Liver (tissue), 7 donors: ENCODE measurements at regions not wholly inside any gene's neighbourhood (a gene's known extent, or its start where the extent isn't known, plus 50 kb on each side); places are given as distances from the start of the nearest gene placed in this dataset.

Experiments
- DNase-seq: peaks from one replicate; pipeline ENCODE4 v3.0.0-alpha.2; 2017; ENCODE audit warnings: low spot score
- H3K27ac ChIP-seq, 2 donors: one replicate each; pipeline ENCODE4 v1.7.0; 2013; ENCODE audit warnings: inconsistent platforms in 2 of 2, low read length in 2 of 2, control low read depth in 1 of 2, low read depth in 1 of 2, mild to moderate bottlenecking in 1 of 2
- H3K27me3 ChIP-seq, 4 donors: one replicate each; pipeline versions ENCODE4 v1.6.1 to v1.7.0; 2013; ENCODE audit warnings: low read length in 3 of 4, inconsistent platforms in 1 of 4, mild to moderate bottlenecking in 1 of 4, moderate library complexity in 1 of 4; ENCODE audit not compliant: control insufficient read depth in 4 of 4, insufficient read depth in 4 of 4
- H3K36me3 ChIP-seq, 4 donors: one replicate each; pipeline versions ENCODE4 v1.6.1 to v1.7.0; 2013; ENCODE audit warnings: low read length in 3 of 4, mild to moderate bottlenecking in 3 of 4, low read depth in 1 of 4, moderate library complexity in 1 of 4; ENCODE audit not compliant: control insufficient read depth in 4 of 4, insufficient read depth in 3 of 4
- H3K4me1 ChIP-seq, 4 donors: one replicate each; pipeline versions ENCODE4 v1.6.1 to v1.7.0; 2013; ENCODE audit warnings: low read length in 3 of 4, mild to moderate bottlenecking in 3 of 4, moderate library complexity in 1 of 4; ENCODE audit not compliant: control insufficient read depth in 4 of 4, insufficient read depth in 4 of 4
- H3K4me3 ChIP-seq, 3 donors: one replicate each; pipeline versions ENCODE4 v1.6.1 to v1.7.0; 2013; ENCODE audit warnings: low read length in 3 of 3, control low read depth in 1 of 3, low read depth in 1 of 3, mild to moderate bottlenecking in 1 of 3
- H3K9ac ChIP-seq, 2 donors: one replicate each; pipeline ENCODE4 v1.7.0; 2013; ENCODE audit warnings: low read length in 2 of 2, mild to moderate bottlenecking in 2 of 2, moderate library complexity in 2 of 2, control low read depth in 1 of 2, low read depth in 1 of 2
- H3K9me3 ChIP-seq, 4 donors: one replicate each; pipeline versions ENCODE4 v1.6.1 to v1.7.0; 2013; ENCODE audit warnings: low read length in 3 of 4; ENCODE audit not compliant: control insufficient read depth in 4 of 4
- EGR1 ChIP-seq, 2 donors: IDR thresholded peaks; 2 replicates each; pipeline ENCODE4 v1.6.1; 2016 to 2018; ENCODE audit warnings: antibody characterized with exemption in 2 of 2, low read depth in 2 of 2
- FOXA1 ChIP-seq: IDR thresholded peaks from 2 replicates; pipeline ENCODE4 v1.6.1; 2016; ENCODE audit warnings: antibody characterized with exemption
- GABPA ChIP-seq, 2 donors: IDR thresholded peaks in 1 of 2; conservative IDR thresholded peaks in 1 of 2; 2 replicates each; pipeline ENCODE4 v1.6.1; 2016; ENCODE audit warnings: antibody characterized with exemption in 2 of 2, mild to moderate bottlenecking in 1 of 2, moderate library complexity in 1 of 2
- HNF4A ChIP-seq, 2 donors: conservative IDR thresholded peaks; 2 replicates each; pipeline ENCODE4 v1.6.1; 2016; ENCODE audit warnings: antibody characterized with exemption in 2 of 2, mild to moderate bottlenecking in 2 of 2
- JUND ChIP-seq, 2 donors: IDR thresholded peaks; 2 replicates each; pipeline ENCODE4 v1.6.1; 2016; ENCODE audit warnings: antibody characterized with exemption in 2 of 2
- NR2F2 ChIP-seq: IDR thresholded peaks from 2 replicates; pipeline ENCODE4 v1.6.1; 2016; ENCODE audit warnings: antibody characterized with exemption
- RXRA ChIP-seq, 2 donors: IDR thresholded peaks; 2 replicates each; pipeline ENCODE4 v1.6.1; 2017 to 2018; ENCODE audit warnings: antibody characterized with exemption in 2 of 2, mild to moderate bottlenecking in 1 of 2
- SP1 ChIP-seq: IDR thresholded peaks from 2 replicates; pipeline ENCODE4 v1.6.1; 2018; ENCODE audit warnings: antibody characterized with exemption, mild to moderate bottlenecking
- TAF1 ChIP-seq: conservative IDR thresholded peaks from 2 replicates; pipeline ENCODE4 v1.6.1; 2016; ENCODE audit warnings: antibody characterized with exemption, mild to moderate bottlenecking
- YY1 ChIP-seq: IDR thresholded peaks from 2 replicates; pipeline ENCODE4 v1.6.1; 2016; ENCODE audit warnings: antibody characterized with exemption, mild to moderate bottlenecking
- WGBS: extraction: QIAGEN DNeasy Blood & Tissue Kit; methylation state at CpG from one replicate; pipeline ENCODE4 v1.1.7; 2013; 5-methylcytosine and 5-hydroxymethylcytosine counted together
- TF ChIP-seq, protein P1 (sequence below): IDR thresholded peaks from 2 replicates; pipeline ENCODE4 v1.6.1; 2016; ENCODE audit warnings: antibody characterized with exemption, mild to moderate bottlenecking
- TF ChIP-seq, protein P2 (sequence below): IDR thresholded peaks from 2 replicates; pipeline ENCODE4 v1.6.1; 2016; ENCODE audit warnings: antibody characterized with exemption
- TF ChIP-seq, protein P3 (sequence below): IDR thresholded peaks from 2 replicates; pipeline ENCODE4 v1.6.1; 2016; ENCODE audit warnings: antibody characterized with exemption
- donor health status: healthy.
- donor health status: healthy.
- donor health status: healthy.
- donor health status: healthy.

GRCh38 chr13:84645196-84646012, 763.1 kb upstream of the SLITRK1 start (continued):
- TF ChIP-seq, protein P1, sequence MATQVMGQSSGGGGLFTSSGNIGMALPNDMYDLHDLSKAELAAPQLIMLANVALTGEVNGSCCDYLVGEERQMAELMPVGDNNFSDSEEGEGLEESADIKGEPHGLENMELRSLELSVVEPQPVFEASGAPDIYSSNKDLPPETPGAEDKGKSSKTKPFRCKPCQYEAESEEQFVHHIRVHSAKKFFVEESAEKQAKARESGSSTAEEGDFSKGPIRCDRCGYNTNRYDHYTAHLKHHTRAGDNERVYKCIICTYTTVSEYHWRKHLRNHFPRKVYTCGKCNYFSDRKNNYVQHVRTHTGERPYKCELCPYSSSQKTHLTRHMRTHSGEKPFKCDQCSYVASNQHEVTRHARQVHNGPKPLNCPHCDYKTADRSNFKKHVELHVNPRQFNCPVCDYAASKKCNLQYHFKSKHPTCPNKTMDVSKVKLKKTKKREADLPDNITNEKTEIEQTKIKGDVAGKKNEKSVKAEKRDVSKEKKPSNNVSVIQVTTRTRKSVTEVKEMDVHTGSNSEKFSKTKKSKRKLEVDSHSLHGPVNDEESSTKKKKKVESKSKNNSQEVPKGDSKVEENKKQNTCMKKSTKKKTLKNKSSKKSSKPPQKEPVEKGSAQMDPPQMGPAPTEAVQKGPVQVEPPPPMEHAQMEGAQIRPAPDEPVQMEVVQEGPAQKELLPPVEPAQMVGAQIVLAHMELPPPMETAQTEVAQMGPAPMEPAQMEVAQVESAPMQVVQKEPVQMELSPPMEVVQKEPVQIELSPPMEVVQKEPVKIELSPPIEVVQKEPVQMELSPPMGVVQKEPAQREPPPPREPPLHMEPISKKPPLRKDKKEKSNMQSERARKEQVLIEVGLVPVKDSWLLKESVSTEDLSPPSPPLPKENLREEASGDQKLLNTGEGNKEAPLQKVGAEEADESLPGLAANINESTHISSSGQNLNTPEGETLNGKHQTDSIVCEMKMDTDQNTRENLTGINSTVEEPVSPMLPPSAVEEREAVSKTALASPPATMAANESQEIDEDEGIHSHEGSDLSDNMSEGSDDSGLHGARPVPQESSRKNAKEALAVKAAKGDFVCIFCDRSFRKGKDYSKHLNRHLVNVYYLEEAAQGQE: no peak
- TF ChIP-seq JUND (IDR thresholded peaks at IDR 0.05): no peak

GRCh38 chr13:84641491-84641890, 759.2 kb upstream of the SLITRK1 start:
- TF ChIP-seq EGR1 (IDR thresholded peaks at IDR 0.05; ENCODE audit: low read depth in 2 of 2) (no peak), RXRA (IDR thresholded peaks at IDR 0.05) (no peak), GABPA (IDR thresholded peaks at IDR 0.05 in 1 of 2, conservative IDR thresholded peaks at IDR 0.05 in 1 of 2) (no peak), FOXA1 (no peak), SP1 (no peak)
- TF ChIP-seq, protein P1: no peak
- TF ChIP-seq, protein P2, sequence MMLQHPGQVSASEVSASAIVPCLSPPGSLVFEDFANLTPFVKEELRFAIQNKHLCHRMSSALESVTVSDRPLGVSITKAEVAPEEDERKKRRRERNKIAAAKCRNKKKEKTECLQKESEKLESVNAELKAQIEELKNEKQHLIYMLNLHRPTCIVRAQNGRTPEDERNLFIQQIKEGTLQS: no peak
- H3K27me3 ChIP-seq: no peaks in the 10 kb centered on the region
- H3K9ac ChIP-seq: no peak overlapping the region
- WGBS: 90% methylated on average over 1 of the region's 1 CpG
- H3K9me3 ChIP-seq: no peaks in the 10 kb centered on the region
- H3K4me3 ChIP-seq: no peak overlapping the region
- H3K27ac ChIP-seq: no peak overlapping the region
- no peaks in the 10 kb centered on the region for H3K36me3 ChIP-seq
- no peak for DNase-seq
- H3K4me1 ChIP-seq: no peaks in the 10 kb centered on the region

- 73% methylated on average over 1 of the region's 1 CpG for WGBS
- Histone ChIP-seq H3K9me3 (peaks cover 0 to 1% (median 0%) of the 10 kb centered on the region in 4 donors), H3K36me3 (no peaks in the 10 kb centered on the region), H3K4me1 (no peaks in the 10 kb centered on the region), H3K27ac (no peak overlapping the region), H3K9ac (no peak overlapping the region), H3K27me3 (no peaks in the 10 kb centered on the region), H3K4me3 (no peak overlapping the region)
- DNase-seq: no peak
- TF ChIP-seq, protein P2: no peak
- no peak for TF ChIP-seq HNF4A (conservative IDR thresholded peaks at IDR 0.05)
- no peak for TF ChIP-seq GABPA (IDR thresholded peaks at IDR 0.05 in 1 of 2, conservative IDR thresholded peaks at IDR 0.05 in 1 of 2)
- no peak for TF ChIP-seq NR2F2
- no peak for TF ChIP-seq YY1
- no peak for TF ChIP-seq SP1
- TF ChIP-seq TAF1: no peak
- TF ChIP-seq, protein P3, sequence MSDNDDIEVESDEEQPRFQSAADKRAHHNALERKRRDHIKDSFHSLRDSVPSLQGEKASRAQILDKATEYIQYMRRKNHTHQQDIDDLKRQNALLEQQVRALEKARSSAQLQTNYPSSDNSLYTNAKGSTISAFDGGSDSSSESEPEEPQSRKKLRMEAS: no peak
- no peak for TF ChIP-seq EGR1 (IDR thresholded peaks at IDR 0.05; ENCODE audit: low read depth in 2 of 2)
- TF ChIP-seq JUND (IDR thresholded peaks at IDR 0.05): no peak
These were observed 758.4 kb upstream of the SLITRK1 start for GRCh38 chr13:84640691-84641090.
